ENCODE measurements at regions not wholly inside any gene's neighbourhood (a gene's known extent, or its start where the extent isn't known, plus 50 kb on each side); places are given as distances from the start of the nearest gene placed in this dataset.

DNA sequence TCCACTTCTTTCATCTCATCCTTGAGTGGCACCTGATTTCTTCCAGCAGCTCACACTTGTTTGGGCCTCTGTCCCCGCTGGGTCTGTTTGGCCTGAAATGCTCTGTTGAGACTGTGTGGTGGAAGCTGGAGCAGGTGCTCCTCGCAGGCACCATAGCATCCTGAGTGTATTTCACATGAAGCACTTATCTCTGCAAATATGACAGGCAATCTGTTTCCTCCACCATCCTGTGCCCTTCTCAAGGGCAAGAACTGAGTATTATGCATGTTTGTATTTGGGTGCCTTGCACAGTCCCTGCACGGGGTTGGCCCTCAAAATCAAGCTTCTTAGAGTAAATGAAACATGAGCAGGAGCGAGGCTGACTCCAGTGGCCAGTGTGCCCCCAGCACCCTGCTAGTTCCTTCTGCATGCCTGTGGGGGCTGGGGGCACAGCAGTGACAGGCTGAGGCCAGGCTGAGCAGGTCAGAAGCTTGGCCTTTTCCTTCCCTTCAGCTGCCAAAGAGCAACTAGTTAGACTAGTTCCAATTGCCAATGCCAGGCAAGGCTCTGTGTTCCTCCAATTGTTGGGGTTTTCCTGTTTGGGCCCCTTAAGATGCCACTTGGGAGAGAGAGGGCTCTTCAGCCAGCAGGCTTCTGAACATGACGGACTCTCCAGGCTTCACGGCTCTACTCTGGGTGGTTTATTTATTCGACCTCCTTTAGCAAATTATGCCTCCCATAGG, 129.6 kb upstream of the ATP1A1 start:
- Histone ChIP-seq H3K27ac (ENCODE audit: insufficient read depth, low read length) (no peak overlapping the region), H3K4ac (ENCODE audit: low read depth, low read length) (no peak overlapping the region), H3K27me3 (ENCODE audit: control insufficient read depth, insufficient read depth, low read length) (peaks cover 3% of the 10 kb centered on the region; the same call in 1 of the 2 replicates), H3K4me3 (ENCODE audit: insufficient read depth, low read depth, low read length) (no peak overlapping the region), H3K23ac (ENCODE audit: low read depth, low read length) (no peak overlapping the region), H3K9me1 (ENCODE audit: insufficient read depth, low read length) (no peaks in the 10 kb centered on the region), H2BK20ac (ENCODE audit: low read depth, low read length) (no peak overlapping the region), H4K8ac (ENCODE audit: low read depth in 2 of 2, low read length in 2 of 2) (no peak overlapping the region), H4K5ac (ENCODE audit: low read depth, low read length) (no peak overlapping the region), H3K79me1 (ENCODE audit: low read depth in 1 of 2, low read length in 2 of 2) (no peaks in the 10 kb centered on the region), H3K4me1 (ENCODE audit: control insufficient read depth, insufficient read depth, low read length) (no peaks in the 10 kb centered on the region), H3K4me2 (ENCODE audit: low read depth, low read length) (no peak overlapping the region), H2AK5ac (ENCODE audit: low read depth, low read length) (no peak overlapping the region), H2AK9ac (replicated peaks; ENCODE audit: low read depth, low read length, poor library complexity) (no peak overlapping the region), H3K9ac (ENCODE audit: low read depth, low read length) (no peak overlapping the region), H3K14ac (replicated peaks; ENCODE audit: low read depth, low read length) (no peak overlapping the region), H4K20me1 (ENCODE audit: insufficient read depth, low read length) (no peaks in the 10 kb centered on the region), H3K18ac (ENCODE audit: low read depth, low read length) (no peak overlapping the region), H2AFZ (replicated peaks; ENCODE audit: low read length, poor library complexity) (no peak overlapping the region), H2BK120ac (ENCODE audit: low read depth, low read length) (no peak overlapping the region), H3K36me3 (ENCODE audit: control insufficient read depth, insufficient read depth, low read length) (no peaks in the 10 kb centered on the region), H2BK15ac (ENCODE audit: low read depth, low read length) (no peak overlapping the region), H4K91ac (ENCODE audit: insufficient read depth, low read depth, low read length) (no peak overlapping the region), H3K56ac (ENCODE audit: extremely low read depth, insufficient read depth, low read length) (no peak overlapping the region), H3K9me3 (ENCODE audit: control insufficient read depth, insufficient read depth, low read length) (no peaks in the 10 kb centered on the region), H2BK5ac (ENCODE audit: low read depth, low read length, poor library complexity, severe bottlenecking) (no peak overlapping the region)
- no CpG with 5 or more reads among the region's 7 CpGs for WGBS, 2 experiments (ENCODE audit: extremely low coverage in 2 of 2, insufficient read length in 1 of 2)
- intact Hi-C loops (cut with micrococcal nuclease) (no loop called here), in situ Hi-C loops (cut with MboI; ENCODE audit: low sequenced_read_pairs) (no loop called here), dilution Hi-C loops (cut with HindIII; ENCODE audit: low sequenced_read_pairs, unreplicated experiment) (no loop called here)
- ChIA-PET POLR2A (ENCODE audit: unreplicated experiment) (no interaction called here), CTCF (no interaction called here)
- no TSS peak for BruUV-seq (replicated peaks)
- ATAC-seq (ENCODE audit: low read depth) (no peak), DNase-seq (no peak)
- TF ChIP-seq, protein P1, sequence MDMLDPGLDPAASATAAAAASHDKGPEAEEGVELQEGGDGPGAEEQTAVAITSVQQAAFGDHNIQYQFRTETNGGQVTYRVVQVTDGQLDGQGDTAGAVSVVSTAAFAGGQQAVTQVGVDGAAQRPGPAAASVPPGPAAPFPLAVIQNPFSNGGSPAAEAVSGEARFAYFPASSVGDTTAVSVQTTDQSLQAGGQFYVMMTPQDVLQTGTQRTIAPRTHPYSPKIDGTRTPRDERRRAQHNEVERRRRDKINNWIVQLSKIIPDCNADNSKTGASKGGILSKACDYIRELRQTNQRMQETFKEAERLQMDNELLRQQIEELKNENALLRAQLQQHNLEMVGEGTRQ (IDR thresholded peaks at IDR 0.05; ENCODE audit: low read depth, low read length), result no peak
- TF ChIP-seq SMC3 (IDR thresholded peaks at IDR 0.05; ENCODE audit: low read depth, low read length) (no peak), MAZ (IDR thresholded peaks at IDR 0.05; ENCODE audit: borderline replicate concordance, low read depth, low read length) (no peak), CHD1 (IDR thresholded peaks at IDR 0.05; ENCODE audit: low read depth, low read length) (no peak), CEBPB (IDR thresholded peaks at IDR 0.05; ENCODE audit: low read depth, low read length) (no peak), MXI1 (IDR thresholded peaks at IDR 0.05; ENCODE audit: borderline replicate concordance, low read depth, low read length) (no peak), RCOR1 (IDR thresholded peaks at IDR 0.05; ENCODE audit: insufficient replicate concordance, low read length) (no peak), BHLHE40 (IDR thresholded peaks at IDR 0.05; ENCODE audit: low read depth, low read length) (no peak), NFE2L2 (IDR thresholded peaks at IDR 0.05; ENCODE audit: low read depth, low read length) (no peak), RFX5 (IDR thresholded peaks at IDR 0.05; ENCODE audit: low read depth, low read length) (no peak), POLR2A (IDR thresholded peaks at IDR 0.05; ENCODE audit: low read depth, low read length) (no peak), MAFK (IDR thresholded peaks at IDR 0.05; ENCODE audit: low read depth, low read length) (no peak), RAD21 (IDR thresholded peaks at IDR 0.05; ENCODE audit: low read length) (no peak), FOS (IDR thresholded peaks at IDR 0.05; ENCODE audit: low read depth, low read length) (no peak)
- TF ChIP-seq, protein P2, sequence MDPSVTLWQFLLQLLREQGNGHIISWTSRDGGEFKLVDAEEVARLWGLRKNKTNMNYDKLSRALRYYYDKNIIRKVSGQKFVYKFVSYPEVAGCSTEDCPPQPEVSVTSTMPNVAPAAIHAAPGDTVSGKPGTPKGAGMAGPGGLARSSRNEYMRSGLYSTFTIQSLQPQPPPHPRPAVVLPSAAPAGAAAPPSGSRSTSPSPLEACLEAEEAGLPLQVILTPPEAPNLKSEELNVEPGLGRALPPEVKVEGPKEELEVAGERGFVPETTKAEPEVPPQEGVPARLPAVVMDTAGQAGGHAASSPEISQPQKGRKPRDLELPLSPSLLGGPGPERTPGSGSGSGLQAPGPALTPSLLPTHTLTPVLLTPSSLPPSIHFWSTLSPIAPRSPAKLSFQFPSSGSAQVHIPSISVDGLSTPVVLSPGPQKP (IDR thresholded peaks at IDR 0.05; ENCODE audit: borderline replicate concordance, low read depth, low read length), result no peak
- TF ChIP-seq, protein P3, sequence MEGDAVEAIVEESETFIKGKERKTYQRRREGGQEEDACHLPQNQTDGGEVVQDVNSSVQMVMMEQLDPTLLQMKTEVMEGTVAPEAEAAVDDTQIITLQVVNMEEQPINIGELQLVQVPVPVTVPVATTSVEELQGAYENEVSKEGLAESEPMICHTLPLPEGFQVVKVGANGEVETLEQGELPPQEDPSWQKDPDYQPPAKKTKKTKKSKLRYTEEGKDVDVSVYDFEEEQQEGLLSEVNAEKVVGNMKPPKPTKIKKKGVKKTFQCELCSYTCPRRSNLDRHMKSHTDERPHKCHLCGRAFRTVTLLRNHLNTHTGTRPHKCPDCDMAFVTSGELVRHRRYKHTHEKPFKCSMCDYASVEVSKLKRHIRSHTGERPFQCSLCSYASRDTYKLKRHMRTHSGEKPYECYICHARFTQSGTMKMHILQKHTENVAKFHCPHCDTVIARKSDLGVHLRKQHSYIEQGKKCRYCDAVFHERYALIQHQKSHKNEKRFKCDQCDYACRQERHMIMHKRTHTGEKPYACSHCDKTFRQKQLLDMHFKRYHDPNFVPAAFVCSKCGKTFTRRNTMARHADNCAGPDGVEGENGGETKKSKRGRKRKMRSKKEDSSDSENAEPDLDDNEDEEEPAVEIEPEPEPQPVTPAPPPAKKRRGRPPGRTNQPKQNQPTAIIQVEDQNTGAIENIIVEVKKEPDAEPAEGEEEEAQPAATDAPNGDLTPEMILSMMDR (conservative IDR thresholded peaks at IDR 0.05; ENCODE audit: low read depth, low read length), result no peak
